Fibroblast of mammary gland (primary cell): ENCODE measurements at regions not wholly inside any gene's neighbourhood (a gene's known extent, or its start where the extent isn't known, plus 50 kb on each side); places are given as distances from the start of the nearest gene placed in this dataset.

Experiments
- DNase-seq: peaks from one replicate; pipeline ENCODE4 v3.0.0-alpha.2; 2010; ENCODE audit warnings: low read depth
- H3K4me3 ChIP-seq: 2 replicates; pipeline ENCODE4 v1.5.1; 2011; ENCODE audit warnings: low read depth, mild to moderate bottlenecking, low read length, moderate library complexity; ENCODE audit not compliant: control insufficient read depth
- TF ChIP-seq, protein P1 (sequence below): conservative IDR thresholded peaks from 2 replicates; pipeline ENCODE4 v1.5.1; 2011; ENCODE audit warnings: low read depth, low read length, inconsistent platforms; ENCODE audit not compliant: control insufficient read depth, insufficient read depth

DNA sequence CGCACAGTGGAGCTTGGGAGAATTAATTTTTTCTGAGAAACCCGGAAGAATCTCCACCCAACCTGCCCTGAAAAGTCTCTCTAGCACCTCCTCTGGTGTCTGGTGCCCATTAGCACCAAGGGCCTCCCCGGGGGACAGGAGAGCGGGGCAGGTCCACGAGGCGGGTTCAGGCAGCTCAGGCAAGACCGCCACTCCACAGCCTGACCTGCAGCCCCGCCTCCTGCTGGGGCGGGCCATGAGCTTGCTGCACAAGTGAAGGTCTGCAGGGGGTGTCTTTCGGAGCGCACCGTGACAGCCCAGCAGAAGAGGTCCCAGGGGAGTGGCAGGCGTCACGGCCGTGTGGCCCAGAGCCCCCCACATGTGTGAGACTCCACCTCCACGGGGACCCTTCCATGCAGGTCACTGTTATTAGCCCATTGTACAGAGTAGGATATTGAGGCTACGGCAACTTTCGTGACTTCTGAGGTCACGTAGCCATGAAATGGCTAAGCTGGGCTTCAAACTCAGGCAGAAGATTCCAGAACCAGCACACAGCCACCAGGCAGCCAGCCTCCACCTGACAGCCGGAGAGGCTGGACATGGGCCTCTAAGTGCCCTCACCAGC lies 63.9 kb upstream of the SLCO4A1 start:
- no peak for DNase-seq
- TF ChIP-seq, protein P1, sequence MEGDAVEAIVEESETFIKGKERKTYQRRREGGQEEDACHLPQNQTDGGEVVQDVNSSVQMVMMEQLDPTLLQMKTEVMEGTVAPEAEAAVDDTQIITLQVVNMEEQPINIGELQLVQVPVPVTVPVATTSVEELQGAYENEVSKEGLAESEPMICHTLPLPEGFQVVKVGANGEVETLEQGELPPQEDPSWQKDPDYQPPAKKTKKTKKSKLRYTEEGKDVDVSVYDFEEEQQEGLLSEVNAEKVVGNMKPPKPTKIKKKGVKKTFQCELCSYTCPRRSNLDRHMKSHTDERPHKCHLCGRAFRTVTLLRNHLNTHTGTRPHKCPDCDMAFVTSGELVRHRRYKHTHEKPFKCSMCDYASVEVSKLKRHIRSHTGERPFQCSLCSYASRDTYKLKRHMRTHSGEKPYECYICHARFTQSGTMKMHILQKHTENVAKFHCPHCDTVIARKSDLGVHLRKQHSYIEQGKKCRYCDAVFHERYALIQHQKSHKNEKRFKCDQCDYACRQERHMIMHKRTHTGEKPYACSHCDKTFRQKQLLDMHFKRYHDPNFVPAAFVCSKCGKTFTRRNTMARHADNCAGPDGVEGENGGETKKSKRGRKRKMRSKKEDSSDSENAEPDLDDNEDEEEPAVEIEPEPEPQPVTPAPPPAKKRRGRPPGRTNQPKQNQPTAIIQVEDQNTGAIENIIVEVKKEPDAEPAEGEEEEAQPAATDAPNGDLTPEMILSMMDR = no peak
- no peak overlapping the region for H3K4me3 ChIP-seq

DNA sequence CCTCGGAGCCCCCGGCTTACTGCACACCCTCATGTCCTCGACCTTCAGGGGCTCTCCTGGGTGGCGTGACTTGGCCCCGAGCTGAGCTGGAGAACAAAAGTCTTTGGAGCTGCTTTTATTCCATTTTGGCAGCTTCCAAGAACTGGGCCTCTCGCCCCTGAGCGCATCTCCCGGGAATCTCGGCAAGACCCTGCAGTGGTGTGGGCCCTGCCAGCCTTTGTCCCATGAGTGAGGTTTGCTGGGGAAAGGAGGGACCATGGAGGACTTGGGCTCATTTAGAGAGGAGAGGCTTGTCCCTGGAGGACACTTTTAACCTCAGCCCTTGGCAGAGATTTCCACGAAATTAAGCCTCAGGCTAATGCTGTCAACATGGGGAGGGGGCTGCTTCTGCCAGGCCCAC lies 62.3 kb upstream of the SLCO4A1 start:
- TF ChIP-seq, protein P1 = no peak

DNA sequence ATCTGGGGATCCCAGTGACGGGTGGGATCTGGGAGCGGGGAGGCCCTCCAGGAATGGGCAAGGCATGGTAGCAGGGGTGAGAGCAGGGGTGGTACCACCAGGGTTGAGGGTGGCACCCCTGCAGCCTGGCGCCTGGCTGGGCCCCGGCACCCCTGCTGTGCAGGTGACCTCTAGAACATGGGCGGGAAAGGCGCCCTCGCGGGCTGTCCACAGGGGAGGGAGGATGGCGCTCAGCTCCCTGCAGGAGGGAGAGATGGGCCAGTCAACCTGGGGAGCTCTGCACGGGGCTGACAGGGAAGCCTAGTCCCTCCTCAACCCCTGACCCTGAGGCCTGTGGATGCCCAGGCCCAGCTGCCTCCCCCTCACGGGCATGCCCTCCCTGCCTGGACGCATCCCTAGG lies 61.6 kb upstream of the SLCO4A1 start:
- no peak for DNase-seq
- no peak overlapping the region for H3K4me3 ChIP-seq
- TF ChIP-seq, protein P1 = no peak

More for the DNA sequence above, 62.3 kb upstream of the SLCO4A1 start:
- DNase-seq = no peak
- no peak overlapping the region for H3K4me3 ChIP-seq

DNA sequence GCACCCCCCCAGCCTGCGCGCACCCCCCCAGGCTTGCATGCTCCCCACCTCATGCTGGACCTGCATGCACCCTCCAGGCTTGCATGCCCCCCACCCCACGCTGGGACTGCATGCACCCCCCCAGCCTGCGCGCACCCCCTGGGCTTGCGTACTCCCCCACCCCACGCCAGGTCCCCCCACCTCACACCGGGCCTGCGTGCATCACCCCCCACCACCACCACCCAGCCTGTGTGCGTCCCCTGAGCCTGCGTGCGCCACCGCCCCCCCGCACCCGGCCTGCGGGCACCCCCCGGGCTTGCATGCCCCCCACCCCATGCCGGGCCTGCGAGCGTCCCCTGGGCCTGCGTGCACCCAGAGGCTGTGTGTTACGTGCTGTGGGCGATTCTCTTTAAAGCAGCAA lies 61.0 kb upstream of the SLCO4A1 start:
- no peak overlapping the region for H3K4me3 ChIP-seq
- no peak for DNase-seq
- TF ChIP-seq, protein P1 = no peak

DNA sequence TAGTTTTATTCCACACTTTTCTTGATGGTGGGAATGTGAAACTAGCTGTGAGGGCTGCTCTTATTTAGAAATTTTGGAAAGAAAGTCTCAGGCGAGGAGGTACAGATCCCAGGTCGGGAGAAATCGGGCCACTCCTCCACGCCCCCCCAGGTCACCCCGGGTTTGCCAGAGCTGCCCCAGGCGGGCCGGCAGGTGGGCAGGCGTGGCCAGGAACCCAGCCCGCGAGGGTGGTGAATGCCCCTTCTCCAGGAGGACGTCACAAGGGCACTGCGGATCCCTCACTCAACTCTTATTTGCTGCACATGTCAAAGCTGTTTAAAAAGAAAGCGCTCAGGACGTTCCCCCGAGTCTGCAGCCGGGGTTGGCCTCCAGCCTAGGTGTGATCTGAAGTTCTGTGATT lies 60.5 kb upstream of the SLCO4A1 start:
- DNase-seq = no peak
- no peak overlapping the region for H3K4me3 ChIP-seq
- TF ChIP-seq, protein P1 = no peak

DNA sequence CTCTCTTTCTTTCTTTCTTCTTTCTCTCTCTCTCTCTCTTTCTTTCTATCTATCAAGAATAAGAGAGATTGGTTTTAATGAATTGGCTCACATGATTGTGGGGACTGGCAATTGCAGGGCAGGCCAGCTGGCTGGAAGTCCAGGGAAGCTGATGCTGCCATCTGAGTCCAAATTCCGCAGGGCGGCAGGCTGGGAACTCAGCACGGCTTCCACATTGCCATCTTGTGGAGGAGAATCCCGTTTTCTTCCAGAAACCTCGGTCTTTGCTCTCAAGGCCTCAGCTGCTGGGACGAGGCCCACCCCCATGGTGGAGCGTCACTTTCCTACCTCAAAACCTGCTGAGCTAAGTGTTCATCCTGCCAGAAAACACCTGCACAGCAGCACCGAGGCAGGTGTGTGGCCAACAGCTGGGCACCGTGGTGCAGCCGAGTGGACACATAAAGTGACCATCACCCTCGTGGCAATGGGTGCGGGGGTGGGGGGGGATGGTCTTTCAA lies 58.8 kb upstream of the SLCO4A1 start:
- no peak overlapping the region for H3K4me3 ChIP-seq
- DNase-seq = no peak
- TF ChIP-seq, protein P1 = peak; percentile 4
